GM18498 (cell line): ENCODE measurements at regions not wholly inside any gene's neighbourhood (a gene's known extent, or its start where the extent isn't known, plus 50 kb on each side); places are given as distances from the start of the nearest gene placed in this dataset.
"Not testable (repeated sequence)": the region's sequence is repeated elsewhere in the genome, so short reads cannot be mapped to it uniquely, and the experiment has no call there.

Source experiments
- ATAC-seq: cut with Tn5 transposase; IDR thresholded peaks from one replicate; pipeline ENCODE4 v1.9.1; 2021; ENCODE audit warnings: mild to moderate bottlenecking, moderate library complexity; ENCODE audit not compliant: unreplicated experiment

DNA sequence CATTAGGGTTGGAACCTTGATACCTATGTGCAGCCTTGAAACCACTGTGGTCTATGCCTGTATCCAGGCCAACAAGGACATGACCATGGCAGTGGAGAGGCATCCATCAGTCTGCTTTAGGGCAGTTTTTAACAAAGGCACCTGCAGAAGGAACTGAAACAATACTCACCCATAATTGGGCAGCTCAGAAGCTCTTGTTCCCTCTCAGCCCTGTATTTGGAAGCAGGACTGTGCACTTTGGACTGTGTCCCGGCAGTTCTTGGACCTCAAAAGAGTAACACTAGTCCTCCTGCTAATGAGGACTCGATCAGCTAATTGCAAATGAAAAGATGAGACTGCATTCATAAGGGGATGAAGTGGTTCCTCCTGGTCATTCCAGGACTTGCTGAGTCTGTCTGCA is 500.2 kb upstream of the TNP1 start:
- no peak for ATAC-seq

DNA sequence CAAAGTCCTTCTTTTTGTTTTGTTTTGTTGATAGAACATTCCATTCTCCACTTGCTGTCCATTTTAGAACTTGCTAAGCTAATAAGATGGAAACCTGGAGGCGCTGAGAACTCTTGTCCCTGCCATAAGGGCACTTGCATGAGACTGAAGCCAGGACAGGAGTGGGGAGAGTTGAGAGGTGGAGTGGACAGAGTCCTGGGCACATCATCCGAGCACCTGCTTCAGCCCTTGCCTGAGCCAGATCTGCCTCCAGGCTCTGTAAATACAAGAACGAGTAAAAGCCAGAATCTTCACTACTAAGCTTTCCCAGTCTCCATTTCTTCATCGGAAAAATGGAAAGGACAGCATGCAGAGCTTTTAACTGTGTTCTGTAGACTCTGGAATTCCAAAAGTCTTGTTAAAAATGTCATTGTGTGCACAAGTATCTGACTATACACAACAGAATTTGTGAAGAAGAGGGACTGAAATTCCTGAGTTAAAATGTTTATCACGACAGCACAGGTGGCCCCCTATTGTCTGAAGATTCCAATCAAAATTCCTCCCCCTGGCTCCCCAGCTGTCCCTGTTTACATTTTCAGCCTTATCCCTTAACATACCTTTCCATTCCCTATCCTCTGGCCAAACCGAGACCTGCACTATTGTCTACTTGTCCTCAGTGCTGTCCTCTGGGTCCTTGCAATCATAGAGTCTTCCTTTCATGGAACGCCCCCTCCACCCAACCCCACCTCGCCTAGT is 498.2 kb upstream of the TNP1 start:
- no peak for ATAC-seq

DNA sequence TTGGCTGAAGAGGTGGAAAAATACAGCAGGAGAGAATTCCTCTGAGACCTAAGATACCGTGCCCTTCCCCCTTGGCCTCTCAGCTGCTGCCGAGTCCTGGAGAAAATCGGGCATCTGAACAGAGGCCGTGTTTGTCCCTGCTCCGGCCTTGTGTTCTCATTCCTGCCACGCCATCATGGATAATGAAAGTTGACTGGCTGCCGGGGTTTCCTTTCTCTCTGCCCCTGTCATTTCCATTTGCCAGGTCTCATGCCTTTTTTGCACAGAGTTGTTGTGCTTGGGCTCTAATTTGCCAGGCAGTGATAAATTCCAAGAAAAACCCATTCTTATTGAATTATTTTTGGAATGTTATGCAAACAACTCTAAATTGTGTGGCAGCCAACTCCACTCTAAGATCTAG is 496.9 kb upstream of the TNP1 start:
- ATAC-seq, result no peak

DNA sequence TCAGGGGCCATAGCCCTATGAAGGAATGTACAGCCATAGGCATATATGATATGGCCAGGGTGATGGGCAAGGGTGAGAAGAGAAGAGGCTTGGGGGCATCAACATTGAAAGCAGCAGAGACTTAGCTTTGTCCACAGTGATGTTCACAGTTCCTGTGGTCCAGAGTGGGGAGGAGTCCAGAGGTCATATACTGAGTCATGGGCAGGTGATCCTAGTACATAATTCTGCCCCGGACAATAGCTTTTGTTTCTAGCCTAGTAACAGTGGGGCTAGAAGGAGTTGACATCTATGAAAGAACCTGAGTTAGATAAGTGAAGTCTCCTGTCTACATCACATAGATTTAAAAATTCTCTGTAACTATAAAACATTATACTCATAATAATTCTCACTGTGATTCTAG is 496.3 kb upstream of the TNP1 start:
- no peak for ATAC-seq

DNA sequence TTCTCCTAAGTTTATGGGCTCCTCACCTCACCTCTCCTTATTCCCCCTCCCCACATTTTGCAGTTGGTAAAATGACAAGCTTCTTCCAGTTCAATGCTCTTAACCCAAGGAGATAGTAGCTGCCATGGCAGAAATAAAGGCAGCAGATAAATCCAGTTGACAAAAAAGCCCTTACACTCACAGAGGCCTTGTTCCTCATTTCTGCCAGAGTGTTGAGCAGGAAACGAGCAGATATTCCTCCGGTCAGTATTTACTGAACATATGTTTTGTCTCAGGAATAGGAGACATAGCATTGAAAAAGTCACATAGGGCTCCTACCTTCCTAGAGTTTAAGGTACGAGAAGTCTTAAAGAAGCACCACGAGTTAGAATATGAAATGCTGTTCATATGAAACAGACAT is 493.7 kb upstream of the TNP1 start:
- no peak for ATAC-seq

DNA sequence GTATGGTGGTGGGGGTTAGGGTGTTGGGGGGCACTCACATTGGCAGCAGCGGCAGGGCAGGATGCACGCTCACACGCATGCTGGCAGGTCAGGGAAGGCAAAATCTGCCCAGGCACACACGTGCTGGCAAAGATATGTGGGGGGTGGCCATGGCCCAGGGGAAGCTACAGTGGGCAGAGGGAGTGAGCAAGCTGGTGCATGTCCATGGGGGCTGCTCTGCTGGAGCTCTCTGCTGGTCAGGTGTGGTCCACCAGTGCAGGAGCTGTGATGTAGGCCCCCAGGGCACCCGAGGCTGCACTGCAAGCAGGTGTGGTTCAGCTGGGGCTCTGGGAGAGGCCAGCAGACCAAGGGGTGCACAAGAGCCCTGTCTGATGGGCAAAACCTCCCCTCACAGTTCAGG is 491.5 kb upstream of the TNP1 start:
- ATAC-seq, result no peak

DNA sequence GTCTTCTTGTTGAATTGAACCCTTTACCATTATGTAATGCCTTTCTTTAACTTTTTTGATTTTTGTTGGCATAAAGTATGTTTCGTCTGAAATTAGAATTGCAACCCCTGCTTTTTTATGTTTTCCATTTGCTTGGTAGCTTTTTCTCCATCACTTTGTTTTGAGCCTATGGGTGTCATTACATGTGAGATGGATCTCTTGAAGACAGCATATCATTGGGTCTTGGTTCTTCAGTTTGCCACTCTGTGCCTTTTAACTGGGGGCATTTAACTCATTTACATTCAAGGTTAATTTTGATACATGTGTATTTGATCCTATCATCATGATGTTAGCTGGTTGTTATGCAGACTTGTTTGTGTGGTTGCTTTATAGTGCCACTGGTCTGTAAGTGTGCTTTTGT is 489.4 kb upstream of the TNP1 start:
- ATAC-seq, result no peak

DNA sequence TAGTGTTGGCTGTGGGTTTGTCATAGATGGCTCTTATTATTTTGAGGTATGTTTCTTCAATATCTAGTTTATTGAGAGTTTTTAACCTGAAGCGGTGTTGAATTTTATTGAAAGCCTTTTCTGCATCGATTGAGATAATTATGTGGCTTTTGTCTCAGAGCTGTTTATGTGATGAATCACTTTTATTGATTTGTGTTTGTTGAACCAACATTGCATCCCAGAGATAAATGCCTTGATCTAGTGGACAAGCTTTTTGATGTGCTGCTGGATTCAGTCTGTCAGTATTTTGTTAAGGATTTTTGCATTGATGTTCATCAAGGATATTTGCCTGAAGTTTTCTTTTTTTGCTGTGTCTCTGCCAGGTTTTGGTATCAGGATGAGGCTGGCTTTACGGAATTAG is 487.8 kb upstream of the TNP1 start:
- ATAC-seq, result not testable (repeated sequence)

DNA sequence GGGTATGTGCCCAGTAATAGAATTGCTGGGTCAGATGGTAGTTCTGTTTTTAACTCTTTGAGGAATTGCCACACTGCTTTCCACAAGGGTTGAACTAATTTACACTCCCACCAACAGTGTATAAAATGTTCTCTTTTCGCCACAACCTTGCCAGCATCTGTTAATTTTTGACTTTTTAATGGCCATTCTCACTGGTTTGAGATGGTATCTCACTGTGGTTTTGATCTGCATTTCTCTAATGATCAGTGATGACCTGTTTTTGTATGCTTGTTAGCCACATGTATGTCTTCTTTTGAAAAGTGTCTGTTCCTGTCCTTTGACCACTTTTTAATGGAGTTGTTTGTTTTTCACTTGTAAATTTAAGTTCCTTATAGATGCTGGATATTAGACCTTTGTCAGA is 486.2 kb upstream of the TNP1 start:
- ATAC-seq, result not testable (repeated sequence)

DNA sequence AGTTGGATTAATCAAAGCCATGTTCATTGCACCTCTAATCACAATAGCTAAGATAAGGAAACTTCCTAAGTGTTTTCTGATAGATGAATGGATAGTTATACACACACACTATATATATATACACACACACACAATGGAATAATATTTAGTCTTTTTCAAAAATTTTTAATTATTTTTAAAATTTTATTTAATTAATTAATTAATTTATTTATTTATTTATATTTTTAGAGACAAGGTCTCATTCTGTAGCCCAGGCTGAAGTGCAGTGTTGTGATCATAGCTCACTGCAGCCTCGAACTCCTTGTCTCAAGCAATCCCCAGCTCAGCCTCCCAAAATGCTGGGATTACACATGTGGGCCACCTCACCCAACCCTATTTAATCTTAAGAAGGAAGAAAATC is 481.0 kb upstream of the TNP1 start:
- no peak for ATAC-seq

DNA sequence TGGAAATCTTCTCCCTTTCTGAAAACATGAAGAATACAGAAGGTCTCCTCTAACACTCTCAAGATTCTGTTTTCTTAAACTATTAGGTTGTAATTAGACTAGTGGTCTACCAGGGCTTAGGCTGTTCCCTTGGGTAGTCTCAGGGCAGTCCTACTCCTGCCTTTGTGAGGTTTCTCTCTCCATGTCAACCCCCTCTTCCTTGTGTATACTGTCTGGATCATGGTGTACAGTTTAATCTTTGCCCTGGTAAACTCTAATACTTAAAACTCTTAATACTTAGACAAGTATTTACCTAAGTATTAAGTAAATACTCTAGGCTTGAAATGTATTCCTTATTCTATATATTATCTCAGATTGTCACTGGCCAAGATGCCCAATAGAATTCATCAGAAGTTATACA is 480.3 kb upstream of the TNP1 start:
- ATAC-seq, result no peak

DNA sequence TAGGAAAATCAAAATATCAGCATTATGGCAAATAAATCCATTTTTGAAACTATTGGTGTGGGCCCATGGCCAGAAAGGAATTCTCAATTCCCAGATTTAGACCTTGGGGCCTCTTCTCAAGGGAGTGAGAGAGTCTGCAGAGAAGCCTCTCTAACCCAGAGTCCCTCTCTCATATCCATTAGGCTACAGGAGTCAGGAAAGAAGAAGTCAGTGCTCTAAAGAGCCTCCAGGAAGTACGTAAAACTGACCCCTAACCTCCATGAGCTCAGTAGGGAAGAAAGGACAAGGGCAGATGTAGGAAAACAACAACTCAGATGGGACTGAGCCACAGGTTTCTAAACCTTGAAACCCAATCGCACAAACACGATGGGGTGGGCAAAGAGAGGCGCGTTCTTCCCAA is 479.9 kb upstream of the TNP1 start:
- ATAC-seq, result no peak

DNA sequence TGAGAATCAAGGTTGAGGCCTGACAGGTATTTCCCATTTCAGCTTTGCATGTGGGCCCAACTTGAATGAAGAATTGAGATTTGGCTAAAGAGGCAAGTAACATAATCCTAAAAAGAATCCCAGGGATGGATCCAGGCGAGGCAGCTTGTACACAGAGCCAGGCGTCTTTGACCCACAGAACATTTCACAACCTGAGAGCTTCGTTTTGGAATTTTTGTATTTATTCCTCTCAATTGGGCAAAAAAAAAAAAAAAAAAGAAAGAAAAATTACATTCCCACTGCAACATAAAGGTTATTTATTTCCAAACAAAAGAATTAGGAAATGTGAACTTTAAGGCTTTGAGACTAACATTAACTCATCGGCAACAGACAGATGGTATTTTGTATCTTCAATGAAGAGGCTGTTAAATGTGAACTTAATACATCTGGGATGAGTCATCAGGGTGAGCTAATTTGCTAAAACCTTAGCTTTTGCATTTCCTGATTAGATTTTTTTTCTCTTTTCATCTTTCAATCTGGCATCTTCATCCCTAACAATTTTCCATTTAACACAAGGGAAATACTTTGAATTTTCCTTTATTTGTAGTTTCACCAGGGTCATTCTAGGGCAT is 478.5 kb upstream of the TNP1 start:
- no peak for ATAC-seq

DNA sequence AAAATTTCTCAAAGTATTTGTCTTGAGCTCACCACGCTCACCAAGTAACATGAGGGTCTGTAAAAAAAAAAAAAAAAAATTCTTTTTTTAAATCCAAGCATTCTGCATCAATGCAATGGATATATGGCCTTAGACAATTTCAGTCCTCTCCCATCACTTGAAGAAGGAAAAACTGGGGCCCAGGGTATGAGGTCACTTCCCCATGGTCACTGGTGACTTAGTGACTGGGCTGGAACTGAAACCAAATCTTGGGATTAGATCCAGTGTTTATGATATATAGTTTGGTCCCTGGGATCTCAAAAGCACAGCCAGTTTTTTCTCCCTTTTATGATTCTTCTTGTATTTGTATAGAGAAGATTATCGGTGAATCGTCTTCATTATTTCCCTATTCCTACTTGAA is 477.9 kb upstream of the TNP1 start:
- ATAC-seq, result no peak

DNA sequence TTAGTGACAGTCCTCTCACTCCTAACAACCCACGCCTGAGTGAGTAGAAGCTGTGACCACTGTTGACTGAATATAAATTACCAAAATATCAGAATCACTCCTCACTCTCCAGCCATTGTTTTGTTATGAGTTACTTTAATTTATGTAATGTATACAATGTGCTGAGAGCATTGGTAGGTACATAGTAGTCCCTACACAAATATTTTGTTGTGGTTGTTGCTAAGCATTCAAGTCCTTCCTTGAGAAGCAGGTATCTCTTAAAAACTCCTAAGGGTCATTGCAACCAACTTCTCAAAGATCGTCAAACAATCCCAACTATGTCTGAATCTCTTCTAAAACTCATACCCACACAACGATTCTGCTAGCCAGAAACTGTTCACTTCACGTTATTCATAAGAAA is 476.8 kb upstream of the TNP1 start:
- ATAC-seq, result no peak

DNA sequence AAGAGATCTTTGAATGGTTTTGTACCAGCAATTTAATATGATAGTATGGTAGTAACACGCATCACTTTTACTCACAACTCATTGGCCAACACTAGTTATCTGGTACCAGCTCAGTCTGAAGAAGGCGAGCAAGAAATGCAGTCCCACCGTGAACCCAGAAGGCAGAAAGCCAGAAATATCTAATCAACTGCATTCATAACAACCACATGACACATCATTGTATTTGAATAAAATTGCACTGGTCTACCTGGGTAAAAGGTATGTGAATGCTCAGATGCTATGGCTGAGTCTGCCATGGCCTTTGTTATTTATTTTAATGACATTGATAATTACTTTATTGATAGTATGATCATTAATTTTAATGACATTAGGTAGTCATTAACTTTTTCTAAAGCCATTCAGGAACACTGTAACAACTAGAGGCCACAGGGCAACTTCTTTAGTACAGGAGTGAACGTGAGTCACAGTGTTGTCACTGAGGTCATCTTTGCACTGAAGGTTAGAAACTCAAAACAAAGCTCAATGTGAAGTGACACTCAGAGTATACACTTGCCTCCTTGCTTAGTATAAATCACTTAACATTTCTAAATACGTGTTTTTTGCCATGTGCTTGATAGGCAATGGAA is 475.6 kb upstream of the TNP1 start:
- no peak for ATAC-seq

DNA sequence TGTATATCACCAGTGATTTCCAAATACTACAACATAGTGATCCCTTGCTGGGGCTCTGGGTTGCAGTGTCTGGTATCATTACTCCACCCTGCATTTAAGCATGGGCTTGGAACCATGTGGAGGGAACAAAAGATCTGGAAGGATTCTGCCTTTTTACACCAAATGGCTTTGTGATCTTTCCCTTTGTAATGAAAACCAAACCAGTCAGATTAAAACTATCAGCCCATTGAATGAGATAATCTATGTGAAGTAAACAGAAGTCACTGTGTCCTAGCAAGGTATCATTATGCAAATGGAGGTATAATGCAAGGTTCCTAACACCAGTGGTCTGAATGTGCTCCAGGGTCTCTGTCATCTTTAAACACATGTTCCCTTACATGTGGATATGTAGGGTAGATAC is 474.7 kb upstream of the TNP1 start:
- ATAC-seq, result no peak

DNA sequence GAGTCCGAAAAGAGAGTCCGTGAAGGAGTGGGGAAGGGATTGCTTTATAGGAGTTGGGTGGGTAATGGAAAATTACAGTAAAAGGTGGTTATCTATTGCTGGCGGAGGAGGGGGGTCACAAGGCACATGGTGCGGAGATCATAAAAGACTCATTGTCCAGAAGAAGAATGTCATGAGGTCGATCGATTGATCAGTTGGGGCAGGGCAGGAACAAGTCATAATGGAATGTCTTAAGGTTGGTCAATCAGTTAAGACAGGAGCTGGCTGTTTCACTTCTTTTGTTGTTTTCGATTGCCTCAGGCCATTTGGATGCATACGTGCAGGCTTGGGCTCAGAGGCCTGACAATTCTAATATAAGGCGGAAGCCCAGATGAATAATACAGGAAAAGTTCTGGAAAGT is 473.0 kb upstream of the TNP1 start:
- ATAC-seq, result no peak

DNA sequence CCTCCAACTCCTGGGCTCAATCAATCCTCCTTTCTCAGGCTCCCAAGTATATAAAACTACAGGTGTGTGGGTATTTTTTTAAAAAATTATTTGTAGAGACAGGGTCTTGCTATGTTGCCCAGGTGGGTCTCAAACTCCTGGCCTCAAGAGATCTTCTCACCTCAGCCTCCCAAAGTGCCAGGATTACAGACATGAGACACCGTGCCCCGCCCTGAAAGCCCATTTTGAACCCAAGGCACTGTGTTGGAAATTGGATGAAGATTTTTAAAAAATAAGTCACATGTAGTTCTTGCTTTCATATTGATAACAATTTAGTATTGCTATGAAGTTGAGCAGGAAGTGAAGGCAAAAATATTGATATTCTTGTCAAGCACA is 472.5 kb upstream of the TNP1 start:
- ATAC-seq, result no peak

DNA sequence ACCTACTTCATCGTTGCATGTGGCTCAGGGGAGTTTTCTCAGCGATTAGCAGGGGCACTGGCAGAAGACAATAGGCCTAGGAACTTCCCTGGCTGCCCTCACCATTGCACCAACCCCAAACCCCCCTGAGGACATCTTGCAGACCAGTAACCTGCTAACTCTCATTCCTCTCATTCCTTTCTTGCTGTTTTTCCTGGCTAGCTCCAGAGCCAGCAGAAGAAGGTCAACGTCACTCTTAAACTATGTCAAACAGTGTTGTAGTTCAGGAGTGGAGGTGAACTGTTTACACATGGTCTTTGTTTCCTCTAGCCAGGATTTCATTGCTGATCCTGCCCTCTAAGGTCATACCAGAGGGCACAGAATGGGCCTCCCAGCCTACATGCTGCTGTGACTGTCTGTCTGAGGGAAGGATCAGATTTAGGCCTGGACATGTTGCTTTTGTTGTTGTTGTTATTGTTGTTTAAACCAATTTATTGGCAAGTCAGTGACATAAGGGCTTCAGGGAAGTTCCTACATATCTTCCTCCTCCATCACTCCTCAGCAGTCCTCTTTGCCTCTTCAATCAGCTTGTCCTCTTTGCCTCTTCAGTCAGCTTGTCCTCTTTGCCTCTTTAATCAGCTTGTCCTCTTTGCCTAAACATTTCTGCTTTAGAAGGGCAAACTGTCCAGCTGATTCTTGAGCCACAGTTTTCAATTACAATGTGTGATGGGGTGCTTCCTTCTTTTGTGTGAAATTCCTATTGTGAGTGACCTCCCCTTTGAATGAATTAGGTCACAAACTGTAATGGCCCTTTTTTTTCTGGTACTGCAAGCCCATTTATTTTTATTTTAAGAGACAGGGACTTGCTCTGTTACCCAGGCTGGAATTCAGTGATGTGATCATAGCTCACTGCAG is 471.9 kb upstream of the TNP1 start:
- ATAC-seq, result no peak

DNA sequence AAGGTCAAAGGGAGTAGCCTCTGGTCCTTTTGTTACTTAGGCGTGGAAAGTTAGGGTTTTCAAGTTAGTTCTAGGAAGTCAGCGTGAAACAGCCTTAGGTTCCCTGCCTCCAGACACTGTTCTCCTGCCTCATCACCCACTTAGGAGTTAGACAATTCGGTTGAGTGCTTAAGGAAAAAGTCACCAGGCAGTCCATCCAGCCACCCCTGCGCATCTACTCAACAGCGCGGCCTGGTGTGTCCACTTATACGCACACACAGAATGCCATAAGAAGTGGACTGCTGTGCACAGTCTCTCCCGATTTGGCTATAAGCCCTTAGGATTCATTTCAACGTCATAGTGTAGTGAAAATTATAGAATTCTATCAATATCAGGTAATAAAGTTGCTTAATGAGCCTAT is 470.8 kb upstream of the TNP1 start:
- ATAC-seq, result no peak

DNA sequence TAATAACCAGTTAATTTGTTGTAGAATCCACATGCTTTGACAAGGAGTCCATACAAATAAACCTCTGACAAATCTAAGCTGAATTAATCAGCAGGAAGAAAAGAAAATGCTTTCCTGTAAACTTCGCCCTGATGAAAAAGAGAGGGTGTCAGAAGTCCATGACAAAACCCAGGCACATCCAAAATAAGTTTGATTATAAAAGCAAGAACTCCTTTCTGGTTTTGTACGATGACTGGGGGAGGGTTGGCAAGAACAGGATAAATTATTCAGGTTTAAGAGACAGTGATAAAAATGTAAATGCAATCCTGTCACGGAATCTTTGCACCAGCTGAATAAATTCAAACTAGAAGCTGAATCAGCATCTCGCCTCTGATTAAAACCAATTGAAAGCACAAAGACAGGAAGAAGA is 469.2 kb upstream of the TNP1 start:
- no peak for ATAC-seq
